Tibial nerve (tissue), 4 donors: ENCODE measurements at regions not wholly inside any gene's neighbourhood (a gene's known extent, or its start where the extent isn't known, plus 50 kb on each side); places are given as distances from the start of the nearest gene placed in this dataset.

Source experiments
- DNase-seq, 2 donors: peaks; one replicate each; pipeline ENCODE4 v3.0.0-alpha.2; 2019; ENCODE audit warnings: low spot score in 2 of 2
- H3K27ac ChIP-seq, 4 donors: fragments of 200-600 bp; sonication (generic) in 3 of 4; one replicate each; pipeline ENCODE4 v1.5.1; 2017 to 2019; ENCODE audit warnings: mild to moderate bottlenecking in 1 of 4
- H3K27me3 ChIP-seq, 2 donors: fragments of 200-600 bp; sonication (generic) in 1 of 2; one replicate each; pipeline versions ENCODE4 v1.5.1 to v1.6.0; 2017 to 2019
- H3K36me3 ChIP-seq, 3 donors: fragments of 200-600 bp; sonication (generic); one replicate each; pipeline ENCODE4 v1.5.1; 2018 to 2019
- H3K4me1 ChIP-seq, 4 donors: fragments of 200-600 bp; sonication (generic) in 3 of 4; one replicate each; pipeline ENCODE4 v1.5.1; 2017 to 2019
- H3K4me3 ChIP-seq, 4 donors: fragments of 200-600 bp; sonication (generic) in 3 of 4; one replicate each; pipeline ENCODE4 v1.5.1; 2017 to 2019; ENCODE audit warnings: mild to moderate bottlenecking in 1 of 4, moderate library complexity in 1 of 4
- H3K9me3 ChIP-seq, 4 donors: fragments of 200-600 bp; sonication (generic) in 3 of 4; one replicate each; pipeline ENCODE4 v1.5.1; 2017 to 2019
- CTCF ChIP-seq, 5 experiments: fragments of 200-600 bp in 3 of 5; fragments of 450-650 bp in 2 of 5; sonication (generic) in 3 of 5; IDR thresholded peaks; one replicate each; pipeline ENCODE4 v1.5.1; 2016 to 2019; ENCODE audit warnings: antibody characterized with exemption in 5 of 5, mild to moderate bottlenecking in 3 of 5, moderate library complexity in 2 of 5
- EP300 ChIP-seq, 2 donors: sonication (generic); formaldehyde crosslinking; IDR thresholded peaks; one replicate each; pipeline ENCODE4 v1.6.1; 2017; ENCODE audit warnings: antibody characterized with exemption in 2 of 2, mild to moderate bottlenecking in 1 of 2
- POLR2A ChIP-seq, 2 donors: fragments of 450-650 bp; IDR thresholded peaks; one replicate each; pipeline ENCODE4 v1.6.1; 2017; ENCODE audit warnings: antibody characterized with exemption in 2 of 2, mild to moderate bottlenecking in 2 of 2, moderate library complexity in 2 of 2
- WGBS, 2 donors: methylation state at CpG; one replicate each; pipeline ENCODE4 v1.1.5; 2018; 5-methylcytosine and 5-hydroxymethylcytosine counted together

DNA sequence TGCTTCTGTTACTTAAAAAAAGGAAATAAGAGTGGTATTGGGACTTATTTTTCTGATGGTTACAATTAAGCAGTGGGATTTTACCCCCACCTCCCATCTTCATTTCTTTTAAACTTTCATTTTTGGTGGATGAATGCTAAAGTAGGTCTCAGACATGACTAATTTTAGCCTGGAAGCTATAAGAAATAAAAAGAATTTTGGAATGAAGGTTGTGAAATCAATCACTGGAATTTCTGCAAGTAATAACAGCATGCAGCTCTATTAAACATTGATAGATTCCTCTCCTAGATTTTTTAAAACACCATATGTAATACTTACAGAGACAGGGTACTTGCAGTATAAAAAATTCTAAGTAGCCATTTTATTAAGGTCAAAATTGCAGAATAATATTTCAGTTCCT is 164.2 kb upstream of the CLEC14A start:
- no peaks in the 10 kb centered on the region for H3K36me3 ChIP-seq
- peaks cover 0 to 7% (median 0%) of the 10 kb centered on the region in 4 donors for H3K4me1 ChIP-seq
- no peak overlapping the region for H3K27ac ChIP-seq
- TF ChIP-seq CTCF (IDR thresholded peaks at IDR 0.05) (no peak), POLR2A (IDR thresholded peaks at IDR 0.05) (no peak), EP300 (IDR thresholded peaks at IDR 0.05) (no peak)
- no peak overlapping the region for H3K4me3 ChIP-seq
- no peak for DNase-seq
- peaks cover 0 to 24% (median 5%) of the 10 kb centered on the region in 4 donors for H3K9me3 ChIP-seq
- H3K27me3 ChIP-seq, result no peaks in the 10 kb centered on the region

GRCh38 chr14:38419579-38419978 is 163.7 kb upstream of the CLEC14A start:
- Histone ChIP-seq H3K27ac (no peak overlapping the region), H3K4me1 (peaks cover 0 to 7% (median 0%) of the 10 kb centered on the region in 4 donors), H3K4me3 (no peak overlapping the region), H3K36me3 (no peaks in the 10 kb centered on the region), H3K27me3 (no peaks in the 10 kb centered on the region), H3K9me3 (peaks cover 0 to 21% (median 4%) of the 10 kb centered on the region in 4 donors)
- 43 to 50% methylated on average over 5 of the region's 5 CpGs for WGBS, 2 donors
- TF ChIP-seq EP300 (IDR thresholded peaks at IDR 0.05) (no peak), CTCF (IDR thresholded peaks at IDR 0.05) (no peak), POLR2A (IDR thresholded peaks at IDR 0.05) (no peak)
- DNase-seq, result no peak

DNA sequence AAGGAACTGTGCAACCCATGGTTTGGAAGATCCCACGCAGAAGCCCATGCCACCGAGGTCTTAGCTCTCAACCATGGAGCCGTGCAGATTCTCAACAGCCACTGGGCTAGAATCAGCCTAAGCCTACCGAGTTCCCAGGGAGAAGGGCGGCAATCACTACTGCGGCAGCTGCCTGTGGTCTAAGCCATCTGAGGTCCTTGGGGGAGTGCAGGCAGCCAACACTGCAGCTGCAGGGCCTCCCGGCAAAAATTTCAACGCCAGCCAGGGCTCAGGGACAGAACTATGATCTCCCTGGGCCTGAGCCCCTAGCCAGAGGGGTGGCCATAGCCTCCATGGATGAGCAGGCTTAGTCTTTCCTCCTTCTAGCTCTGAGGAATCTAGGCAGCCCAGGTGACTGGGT is 156.8 kb upstream of the CLEC14A start:
- Histone ChIP-seq H3K4me1 (peaks cover 0 to 17% (median 0%) of the 10 kb centered on the region in 4 donors), H3K4me3 (no peak overlapping the region), H3K27ac (no peak overlapping the region), H3K27me3 (no peaks in the 10 kb centered on the region), H3K9me3 (no peaks in the 10 kb centered on the region), H3K36me3 (no peaks in the 10 kb centered on the region)
- no peak for DNase-seq
- 84 to 96% methylated on average over 5 to 8 of the region's 8 CpGs for WGBS, 2 donors
- TF ChIP-seq CTCF (IDR thresholded peaks at IDR 0.05) (no peak), POLR2A (IDR thresholded peaks at IDR 0.05) (no peak), EP300 (IDR thresholded peaks at IDR 0.05) (no peak)

- TF ChIP-seq POLR2A (IDR thresholded peaks at IDR 0.05) (no peak), CTCF (IDR thresholded peaks at IDR 0.05) (no peak), EP300 (IDR thresholded peaks at IDR 0.05) (no peak)
- Histone ChIP-seq H3K27ac (no peak overlapping the region), H3K27me3 (no peaks in the 10 kb centered on the region), H3K36me3 (no peaks in the 10 kb centered on the region), H3K9me3 (no peaks in the 10 kb centered on the region), H3K4me3 (no peak overlapping the region), H3K4me1 (peaks cover 0 to 25% (median 0%) of the 10 kb centered on the region in 4 donors)
- DNase-seq, result no peak
- 95 to 97% methylated on average over 1 of the region's 1 CpG for WGBS, 2 donors
Measured at GRCh38 chr14:38410442-38410841, 154.5 kb upstream of the CLEC14A start.

GRCh38 chr14:38409071-38409705 is 153.3 kb upstream of the CLEC14A start:
- WGBS, 2 donors, result 26 to 48% methylated on average over 2 of the region's 2 CpGs
- TF ChIP-seq EP300 (IDR thresholded peaks at IDR 0.05) (no peak), POLR2A (IDR thresholded peaks at IDR 0.05) (no peak), CTCF (IDR thresholded peaks at IDR 0.05) (no peak)
- Histone ChIP-seq H3K27ac (no peak overlapping the region), H3K27me3 (no peaks in the 10 kb centered on the region), H3K36me3 (no peaks in the 10 kb centered on the region), H3K4me1 (peaks cover 0 to 25% (median 0%) of the 10 kb centered on the region in 4 donors), H3K9me3 (no peaks in the 10 kb centered on the region), H3K4me3 (no peak overlapping the region)
- no peak for DNase-seq
